ENCODE measurements at regions not wholly inside any gene's neighbourhood (a gene's known extent, or its start where the extent isn't known, plus 50 kb on each side); places are given as distances from the start of the nearest gene placed in this dataset.

GRCh38 chr6:163777716-163778115, 363.2 kb downstream of the QKI start:
- no peaks in the 10 kb centered on the region for H3K4me1 ChIP-seq
- H3K27me3 ChIP-seq: no peaks in the 10 kb centered on the region
- H3K9me3 ChIP-seq: no peaks in the 10 kb centered on the region
- no peak overlapping the region for H3K4me3 ChIP-seq
- no peak for ATAC-seq
- DNase-seq: no peak
- no peaks in the 10 kb centered on the region for H3K36me3 ChIP-seq
- no peak for TF ChIP-seq CTCF (IDR thresholded peaks at IDR 0.05)
- intact Hi-C loops (cut with DNase I): no loop called here
- H3K27ac ChIP-seq: no peak overlapping the region

- Histone ChIP-seq H3K27me3 (no peaks in the 10 kb centered on the region), H3K9me3 (no peaks in the 10 kb centered on the region), H3K36me3 (no peaks in the 10 kb centered on the region), H3K4me1 (no peaks in the 10 kb centered on the region), H3K4me3 (no peak overlapping the region), H3K27ac (no peak overlapping the region)
- ATAC-seq (no peak), DNase-seq (no peak)
- intact Hi-C loops (cut with DNase I): no loop called here
- no peak for TF ChIP-seq CTCF (IDR thresholded peaks at IDR 0.05)
These were observed 362.6 kb downstream of the QKI start for GRCh38 chr6:163776906-163777686.

GRCh38 chr6:163776196-163776905, 361.8 kb downstream of the QKI start:
- Histone ChIP-seq H3K27ac (no peak overlapping the region), H3K4me3 (no peak overlapping the region), H3K36me3 (no peaks in the 10 kb centered on the region), H3K4me1 (no peaks in the 10 kb centered on the region), H3K27me3 (no peaks in the 10 kb centered on the region), H3K9me3 (no peaks in the 10 kb centered on the region)
- intact Hi-C loops (cut with DNase I): no loop called here
- DNase-seq (no peak), ATAC-seq (no peak)
- no peak for TF ChIP-seq CTCF (IDR thresholded peaks at IDR 0.05)

- H3K9me3 ChIP-seq: no peaks in the 10 kb centered on the region
- H3K27ac ChIP-seq: no peak overlapping the region
- no peak for TF ChIP-seq CTCF (IDR thresholded peaks at IDR 0.05)
- intact Hi-C loops (cut with DNase I): no loop called here
- H3K36me3 ChIP-seq: no peaks in the 10 kb centered on the region
- no peaks in the 10 kb centered on the region for H3K27me3 ChIP-seq
- no peaks in the 10 kb centered on the region for H3K4me1 ChIP-seq
- H3K4me3 ChIP-seq: no peak overlapping the region
- no peak for ATAC-seq
- DNase-seq: no peak
These were observed 360.8 kb downstream of the QKI start for GRCh38 chr6:163775313-163775712.

GRCh38 chr6:163774485-163774884, 360.0 kb downstream of the QKI start:
- no peak for TF ChIP-seq CTCF (IDR thresholded peaks at IDR 0.05)
- DNase-seq (no peak), ATAC-seq (no peak)
- intact Hi-C loops (cut with DNase I): no loop called here
- Histone ChIP-seq H3K27me3 (no peaks in the 10 kb centered on the region), H3K9me3 (no peaks in the 10 kb centered on the region), H3K4me3 (no peak overlapping the region), H3K4me1 (no peaks in the 10 kb centered on the region), H3K36me3 (no peaks in the 10 kb centered on the region), H3K27ac (no peak overlapping the region)
